Activated CD8-positive, alpha-beta T cell treated with anti-CD3 and anti-CD28 coated beads for 36 hours (primary cell): ENCODE measurements at regions not wholly inside any gene's neighbourhood (a gene's known extent, or its start where the extent isn't known, plus 50 kb on each side); places are given as distances from the start of the nearest gene placed in this dataset.
"Not testable (repeated sequence)": the region's sequence is repeated elsewhere in the genome, so short reads cannot be mapped to it uniquely, and the experiment has no call there.

Experiments
- ATAC-seq: fragments of 200-7000 bp; cut with Tn5 transposase; one replicate; pipeline ENCODE4 v1.10.0; 2021; ENCODE audit warnings: mild to moderate bottlenecking, moderate library complexity
- CTCF ChIA-PET: fragments of 350-600 bp; sonication (Branson Sonifier 250); formaldehyde crosslinking; loops from one replicate; lab custom pipeline; 2021; ENCODE audit warnings: antibody characterized with exemption; lab: Charles Lee
- POLR2A ChIA-PET: fragments of 350-600 bp; sonication (Branson Sonifier 250); formaldehyde crosslinking; loops from one replicate; lab custom pipeline; 2021; ENCODE audit warnings: antibody characterized with exemption; lab: Charles Lee
- DNase-seq: peaks from one replicate; pipeline ENCODE4 v3.0.0-alpha.2; 2020
- H3K27ac Mint-ChIP-seq: one replicate; pipeline ENCODE4 v1.8.0; 2021; ENCODE audit warnings: mild to moderate bottlenecking, mixed read lengths
- H3K27me3 Mint-ChIP-seq: one replicate; pipeline ENCODE4 v1.8.0; 2021; ENCODE audit warnings: mixed read lengths
- H3K36me3 Mint-ChIP-seq: one replicate; pipeline ENCODE4 v1.8.0; 2021; ENCODE audit warnings: low read depth, mixed read lengths
- H3K4me1 Mint-ChIP-seq: one replicate; pipeline ENCODE4 v1.8.0; 2021; ENCODE audit warnings: low read depth, mixed read lengths
- H3K4me3 Mint-ChIP-seq: one replicate; pipeline ENCODE4 v1.8.0; 2021; ENCODE audit warnings: mild to moderate bottlenecking, moderate library complexity, mixed read lengths
- H3K9me3 Mint-ChIP-seq: one replicate; pipeline ENCODE4 v1.8.0; 2021; ENCODE audit warnings: mixed read lengths
- CTCF ChIP-seq: fragments of 200-600 bp; IDR thresholded peaks from one replicate; pipeline ENCODE4 v1.8.0; 2022; ENCODE audit warnings: antibody characterized with exemption, mild to moderate bottlenecking
- intact Hi-C: fragments of 100-400 bp; cut with micrococcal nuclease; formaldehyde crosslinking; loops from one replicate; pipeline ENCODE4 v1.10.0; 2022

DNA sequence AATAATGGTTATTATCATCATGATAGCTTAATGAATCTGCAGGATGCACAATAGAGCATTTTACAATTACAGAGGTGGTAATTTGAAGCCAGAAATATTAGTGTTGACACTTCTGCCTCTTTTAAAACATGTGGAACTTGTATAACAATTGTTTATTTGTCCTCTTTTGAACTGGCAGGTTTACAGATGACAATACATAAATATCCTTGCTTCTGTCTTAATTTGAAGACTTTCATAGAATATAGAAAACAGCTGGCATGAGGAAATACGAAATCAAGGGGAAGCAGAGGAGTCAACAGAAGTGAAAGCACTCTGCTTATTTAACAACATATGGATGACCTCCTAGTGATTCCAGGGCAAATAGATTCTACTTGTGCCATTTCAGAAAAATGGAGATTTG, 270.5 kb upstream of the SGO1 start:
- no peak for TF ChIP-seq CTCF
- peaks cover 20% of the 10 kb centered on the region for H3K9me3 Mint-ChIP-seq

GRCh38 chr3:20451170-20451569, 265.2 kb upstream of the SGO1 start:
- no peaks in the 10 kb centered on the region for H3K27me3 Mint-ChIP-seq
- no peak for ATAC-seq
- H3K4me3 Mint-ChIP-seq: no peak overlapping the region
- no peak for TF ChIP-seq CTCF
- H3K9me3 Mint-ChIP-seq: peaks cover 12% of the 10 kb centered on the region
- no peaks in the 10 kb centered on the region for H3K4me1 Mint-ChIP-seq
- intact Hi-C loops: no loop called here
- H3K36me3 Mint-ChIP-seq: no peaks in the 10 kb centered on the region
- DNase-seq: no peak
- ChIA-PET CTCF (no interaction called here), POLR2A (no interaction called here)
- no peak overlapping the region for H3K27ac Mint-ChIP-seq

More for the DNA sequence above, 270.5 kb upstream of the SGO1 start:
- Mint-ChIP-seq H3K27ac (no peak overlapping the region), H3K36me3 (no peaks in the 10 kb centered on the region), H3K27me3 (no peaks in the 10 kb centered on the region), H3K4me1 (no peaks in the 10 kb centered on the region), H3K4me3 (no peak overlapping the region)
- DNase-seq: no peak
- ATAC-seq: no peak
- ChIA-PET POLR2A (no interaction called here), CTCF (no interaction called here)
- intact Hi-C loops: no loop called here

DNA sequence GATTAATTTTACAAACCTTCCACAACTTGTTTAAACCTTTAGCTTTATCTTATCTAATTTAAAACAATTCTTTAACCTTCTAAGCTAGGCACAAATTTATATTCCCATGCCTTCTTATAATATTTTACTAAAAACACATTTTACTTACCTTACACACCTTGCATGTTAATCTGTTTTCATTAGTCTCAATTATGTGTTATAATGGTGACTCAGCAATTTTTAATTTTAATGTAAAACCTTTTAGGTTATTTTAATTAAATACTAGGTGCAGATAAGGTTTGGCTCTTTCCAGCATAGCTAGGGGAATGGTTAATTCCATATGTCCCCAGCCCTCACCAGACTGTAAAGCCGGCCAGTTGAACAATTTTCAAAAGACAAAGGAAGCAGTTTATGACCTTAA, 264.6 kb upstream of the SGO1 start:
- TF ChIP-seq CTCF: no peak
- POLR2A ChIA-PET: no interaction called here
- no peak for DNase-seq
- intact Hi-C loops: no loop called here
- Mint-ChIP-seq H3K4me3 (no peak overlapping the region), H3K9me3 (peaks cover 13% of the 10 kb centered on the region), H3K4me1 (no peaks in the 10 kb centered on the region), H3K27ac (no peak overlapping the region), H3K27me3 (no peaks in the 10 kb centered on the region), H3K36me3 (no peaks in the 10 kb centered on the region)
- CTCF ChIA-PET: no interaction called here
- ATAC-seq: no peak

DNA sequence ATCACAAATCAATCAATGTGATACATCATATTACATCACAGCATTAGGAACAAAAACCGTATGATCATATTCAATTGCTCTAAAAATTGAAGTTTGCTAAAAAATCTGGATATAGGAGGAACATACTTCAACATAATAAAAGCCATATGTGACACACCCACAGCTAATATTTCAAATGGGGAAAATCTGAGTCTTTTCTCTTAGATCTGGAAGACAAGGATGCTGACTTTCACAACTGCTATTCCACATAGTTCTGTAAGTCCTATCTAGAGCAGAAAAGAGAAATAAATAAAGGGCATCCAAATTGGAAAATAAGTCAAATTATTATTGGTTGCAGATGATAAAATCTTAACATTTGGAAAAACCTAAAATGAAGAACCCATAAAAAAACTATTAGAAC, 256.8 kb upstream of the SGO1 start:
- ATAC-seq: no peak
- ChIA-PET POLR2A (no interaction called here), CTCF (no interaction called here)
- no peak overlapping the region for H3K27ac Mint-ChIP-seq
- H3K9me3 Mint-ChIP-seq: peaks cover 2% of the 10 kb centered on the region
- no peaks in the 10 kb centered on the region for H3K4me1 Mint-ChIP-seq
- H3K27me3 Mint-ChIP-seq: no peaks in the 10 kb centered on the region
- no peak overlapping the region for H3K4me3 Mint-ChIP-seq
- intact Hi-C loops: no loop called here
- DNase-seq: no peak
- no peaks in the 10 kb centered on the region for H3K36me3 Mint-ChIP-seq
- TF ChIP-seq CTCF: no peak

DNA sequence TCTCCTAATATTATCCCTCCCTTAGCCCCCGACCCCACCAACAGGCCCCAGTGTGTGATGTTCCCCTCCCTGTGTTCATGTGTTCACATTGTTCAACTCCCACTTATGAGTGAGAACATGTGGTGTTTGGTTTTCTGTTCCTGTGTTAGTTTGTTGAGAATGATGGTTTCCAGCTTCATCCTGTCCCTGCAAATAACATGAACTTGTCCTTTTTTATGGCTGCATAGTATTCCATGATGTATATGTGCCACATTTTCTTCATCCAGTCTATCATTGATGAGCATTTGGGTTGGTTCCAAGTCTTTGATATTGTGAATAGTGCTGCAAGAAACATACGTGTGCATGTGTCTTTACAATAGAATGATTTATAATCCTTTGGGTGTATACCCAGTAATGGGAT, 241.3 kb upstream of the SGO1 start:
- ATAC-seq, intact Hi-C loops, H3K4me1 Mint-ChIP-seq, H3K36me3 Mint-ChIP-seq, CTCF ChIA-PET, POLR2A ChIA-PET, H3K27me3 Mint-ChIP-seq, H3K27ac Mint-ChIP-seq, DNase-seq, H3K4me3 Mint-ChIP-seq: not testable (repeated sequence)
- H3K9me3 Mint-ChIP-seq: peaks cover 21% of the 10 kb centered on the region

DNA sequence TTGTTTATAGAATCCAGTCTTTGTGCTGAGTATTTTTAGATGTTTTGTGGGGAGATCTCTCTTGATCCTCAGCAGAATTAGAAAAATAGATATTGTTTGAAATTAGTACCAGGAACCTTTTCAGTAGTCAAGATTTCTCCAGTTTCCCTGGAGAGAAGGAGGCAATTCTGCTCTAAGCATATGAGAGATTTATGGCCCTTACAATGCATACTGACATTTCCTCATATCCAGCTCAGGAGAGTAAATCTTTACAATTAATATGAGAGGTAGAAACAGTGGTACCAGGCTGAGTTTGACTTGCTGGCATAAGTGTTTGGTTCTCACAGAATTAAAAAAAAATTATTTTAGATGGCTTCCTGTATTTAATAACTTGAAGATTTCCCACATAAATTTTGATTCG, 239.1 kb upstream of the SGO1 start:
- no peaks in the 10 kb centered on the region for H3K4me1 Mint-ChIP-seq
- ChIA-PET POLR2A (no interaction called here), CTCF (no interaction called here)
- intact Hi-C loops: no loop called here
- DNase-seq: no peak
- ATAC-seq: no peak
- H3K27ac Mint-ChIP-seq: no peak overlapping the region
- peaks cover 13% of the 10 kb centered on the region for H3K9me3 Mint-ChIP-seq
- H3K4me3 Mint-ChIP-seq: no peak overlapping the region
- no peaks in the 10 kb centered on the region for H3K36me3 Mint-ChIP-seq
- H3K27me3 Mint-ChIP-seq: no peaks in the 10 kb centered on the region
- TF ChIP-seq CTCF: no peak
